Osteoblast (primary cell): ENCODE measurements at regions not wholly inside any gene's neighbourhood (a gene's known extent, or its start where the extent isn't known, plus 50 kb on each side); places are given as distances from the start of the nearest gene placed in this dataset.
A peak's percentile ranks its signal among the peaks of the same experiment; 100 is the strongest.

Source experiments
- DNase-seq: peaks from one replicate; pipeline ENCODE4 v3.0.0; 2011; ENCODE audit warnings: low spot score, mixed read lengths; ENCODE audit not compliant: insufficient read length; ENCODE audit errors: missing footprints
- H2AFZ ChIP-seq: 2 replicates; pipeline ENCODE4 v1.6.0; 2011; ENCODE audit warnings: mild to moderate bottlenecking, low read length
- H3K27ac ChIP-seq: 2 replicates; pipeline ENCODE4 v1.5.1; 2011; ENCODE audit warnings: mild to moderate bottlenecking, low read depth, low read length, moderate library complexity
- H3K27me3 ChIP-seq: 2 replicates; pipeline ENCODE4 v1.6.0; 2012; ENCODE audit warnings: mild to moderate bottlenecking, control low read depth, inconsistent platforms, low read length, moderate library complexity; ENCODE audit not compliant: insufficient read depth
- H3K36me3 ChIP-seq: 2 replicates; pipeline ENCODE4 v1.5.1; 2011; ENCODE audit warnings: mild to moderate bottlenecking, low read length, control low read depth, moderate library complexity; ENCODE audit not compliant: insufficient read depth
- H3K4me1 ChIP-seq: 2 replicates; pipeline ENCODE4 v1.5.1; 2011; ENCODE audit warnings: mild to moderate bottlenecking, low read length, control low read depth, moderate library complexity; ENCODE audit not compliant: insufficient read depth
- H3K4me2 ChIP-seq: 2 replicates; pipeline ENCODE4 v1.6.0; 2011; ENCODE audit warnings: mild to moderate bottlenecking, low read length; ENCODE audit not compliant: insufficient read depth
- H3K4me3 ChIP-seq: fragments of 200-600 bp; sonication (generic); 3 replicates; pipeline ENCODE4 v1.5.1; 2012; ENCODE audit warnings: mild to moderate bottlenecking, low read length, inconsistent platforms; ENCODE audit not compliant: insufficient read depth
- H3K79me2 ChIP-seq: 2 replicates; pipeline ENCODE4 v1.6.0; 2012; ENCODE audit warnings: mild to moderate bottlenecking, low read length, control low read depth, inconsistent platforms; ENCODE audit not compliant: insufficient read depth
- H3K9me3 ChIP-seq: 2 replicates; pipeline ENCODE4 v1.5.1; 2011; ENCODE audit warnings: low read depth, low read length, control low read depth
- H4K20me1 ChIP-seq: 2 replicates; pipeline ENCODE4 v1.6.0; 2012; ENCODE audit warnings: mild to moderate bottlenecking, low read length, control low read depth; ENCODE audit not compliant: insufficient read depth
- CTCF ChIP-seq: IDR thresholded peaks from 2 replicates; pipeline ENCODE4 v1.5.1; 2011; ENCODE audit warnings: mild to moderate bottlenecking, low read depth, low read length, moderate library complexity; ENCODE audit errors: extremely low read depth

DNA sequence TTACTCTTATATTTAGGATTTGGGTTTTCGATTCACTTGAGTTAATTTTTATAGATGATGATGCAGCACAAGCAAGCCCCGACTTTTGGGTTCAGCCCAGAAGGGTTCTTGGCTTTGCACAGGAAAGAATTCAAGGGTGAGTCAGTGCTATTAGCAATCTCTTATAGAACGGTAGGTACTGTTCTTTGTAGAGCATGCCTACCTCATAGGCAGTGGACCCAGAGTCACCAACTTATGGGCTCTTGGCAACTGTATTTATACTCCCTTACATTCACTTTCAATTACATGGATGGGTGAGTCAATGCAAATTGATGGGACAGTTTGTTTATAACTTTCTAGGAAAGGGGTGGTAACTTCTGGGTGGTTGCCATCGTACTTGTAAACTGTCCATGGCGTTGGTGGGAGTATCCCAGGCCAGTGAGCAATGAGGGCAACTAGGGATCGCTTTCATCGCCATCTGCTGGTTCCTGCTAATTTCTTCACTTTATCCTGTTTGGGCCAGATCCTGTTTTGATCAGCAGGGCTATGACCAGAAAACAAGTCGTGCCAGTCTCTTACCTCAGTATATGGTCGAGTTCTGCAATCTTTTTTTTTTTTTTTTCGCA lies 362.6 kb downstream of the CNTNAP4 start:
- no peak for TF ChIP-seq CTCF
- Histone ChIP-seq H2AFZ (no peak overlapping the region), H3K36me3 (no peaks in the 10 kb centered on the region), H3K4me3 (no peak overlapping the region), H3K79me2 (no peaks in the 10 kb centered on the region), H3K27me3 (no peaks in the 10 kb centered on the region), H3K4me2 (no peak overlapping the region), H4K20me1 (no peaks in the 10 kb centered on the region), H3K27ac (no peak overlapping the region), H3K4me1 (no peaks in the 10 kb centered on the region), H3K9me3 (no peaks in the 10 kb centered on the region)
- no peak for DNase-seq

GRCh38 chr16:76650582-76650981 lies 373.4 kb downstream of the CNTNAP4 start:
- TF ChIP-seq CTCF: no peak
- DNase-seq: no peak
- no peaks in the 10 kb centered on the region for H3K27me3 ChIP-seq
- H3K9me3 ChIP-seq: no peaks in the 10 kb centered on the region
- H3K36me3 ChIP-seq: no peaks in the 10 kb centered on the region
- no peak overlapping the region for H3K4me2 ChIP-seq
- H3K4me3 ChIP-seq: no peak overlapping the region
- no peaks in the 10 kb centered on the region for H4K20me1 ChIP-seq
- H3K27ac ChIP-seq: no peak overlapping the region
- no peaks in the 10 kb centered on the region for H3K79me2 ChIP-seq
- no peak overlapping the region for H2AFZ ChIP-seq
- H3K4me1 ChIP-seq: no peaks in the 10 kb centered on the region

- Histone ChIP-seq H3K4me1 (no peaks in the 10 kb centered on the region), H3K9me3 (no peaks in the 10 kb centered on the region), H2AFZ (no peak overlapping the region), H3K4me2 (no peak overlapping the region), H3K36me3 (no peaks in the 10 kb centered on the region), H3K27me3 (no peaks in the 10 kb centered on the region), H3K27ac (no peak overlapping the region), H3K79me2 (no peaks in the 10 kb centered on the region), H4K20me1 (no peaks in the 10 kb centered on the region), H3K4me3 (no peak overlapping the region)
- peak; percentile 45 for TF ChIP-seq CTCF
- DNase-seq: no peak
Measured at GRCh38 chr16:76653390-76654026, 376.3 kb downstream of the CNTNAP4 start.

DNA sequence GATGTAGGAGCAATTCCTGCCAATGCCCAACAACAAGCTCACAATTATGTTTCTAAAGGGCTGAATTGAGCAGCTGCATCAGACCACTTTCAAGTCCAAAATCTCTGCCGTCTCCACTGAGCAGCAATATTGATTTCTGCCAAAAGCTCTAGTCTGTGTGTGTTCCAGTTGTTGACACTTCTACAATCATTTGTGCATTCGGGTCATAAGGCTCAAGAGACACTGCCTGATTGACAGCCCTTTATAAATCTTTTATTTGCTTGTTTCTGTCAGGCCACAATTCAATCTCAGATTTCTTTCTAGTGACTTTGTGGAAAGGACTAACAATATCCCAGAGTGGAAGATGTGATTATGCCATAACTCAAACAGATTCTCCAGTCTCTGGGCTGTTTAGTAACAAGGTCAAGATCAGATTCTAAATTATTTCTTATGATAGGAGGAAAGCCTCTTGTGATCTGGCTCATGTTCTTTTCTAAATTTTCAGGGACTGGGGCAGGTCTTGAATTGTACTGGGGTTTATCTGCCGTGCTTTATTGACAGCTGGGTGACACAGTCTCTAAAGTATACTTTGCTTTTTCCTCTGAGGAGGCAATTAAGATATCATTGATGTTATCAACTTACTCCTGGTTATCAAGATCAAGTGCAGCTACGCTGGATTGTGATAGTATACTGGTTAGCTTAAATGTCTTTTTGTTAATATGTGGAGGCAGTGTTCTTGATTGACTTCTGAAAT lies 377.1 kb downstream of the CNTNAP4 start:
- no peak for TF ChIP-seq CTCF
- no peaks in the 10 kb centered on the region for H3K9me3 ChIP-seq
- H3K4me3 ChIP-seq: no peak overlapping the region
- no peaks in the 10 kb centered on the region for H3K79me2 ChIP-seq
- DNase-seq: no peak
- H3K27me3 ChIP-seq: no peaks in the 10 kb centered on the region
- H3K4me2 ChIP-seq: no peak overlapping the region
- no peak overlapping the region for H3K27ac ChIP-seq
- no peak overlapping the region for H2AFZ ChIP-seq
- H3K4me1 ChIP-seq: no peaks in the 10 kb centered on the region
- no peaks in the 10 kb centered on the region for H4K20me1 ChIP-seq
- no peaks in the 10 kb centered on the region for H3K36me3 ChIP-seq
